Cardiac fibroblast (primary cell): ENCODE measurements at regions not wholly inside any gene's neighbourhood (a gene's known extent, or its start where the extent isn't known, plus 50 kb on each side); places are given as distances from the start of the nearest gene placed in this dataset.
A peak's percentile ranks its signal among the peaks of the same experiment; 100 is the strongest.

Experiments
- DNase-seq, 2 donors: peaks; one replicate each; pipeline versions ENCODE4 v3.0.0 to v3.0.0-alpha.2; 2010; ENCODE audit warnings: low read depth in 2 of 2
- H3K4me3 ChIP-seq, 2 donors: replicated peaks in 1 of 2; 1 replicate in 1 of 2; 2 replicates in 1 of 2; pipeline ENCODE4 v1.5.1; 2011; ENCODE audit warnings: low read depth in 2 of 2, low read length in 2 of 2, mild to moderate bottlenecking in 2 of 2, moderate library complexity in 1 of 2
- CTCF ChIP-seq: IDR thresholded peaks from one replicate; pipeline ENCODE4 v1.5.1; 2011; ENCODE audit warnings: low read depth, mild to moderate bottlenecking, low read length, inconsistent platforms

- H3K4me3 ChIP-seq: no peak overlapping the region
- no peak for TF ChIP-seq CTCF
- no peak for DNase-seq
Measured at GRCh38 chr2:158900345-158900744, 68.1 kb upstream of the TANC1 start.

- DNase-seq: no peak
- H3K4me3 ChIP-seq: no peak overlapping the region
- no peak for TF ChIP-seq CTCF
Measured at GRCh38 chr2:158902005-158902398, 66.4 kb upstream of the TANC1 start.

GRCh38 chr2:158903711-158904405 lies 64.6 kb upstream of the TANC1 start:
- TF ChIP-seq CTCF: no peak
- H3K4me3 ChIP-seq: no peak overlapping the region
- DNase-seq: no peak

- H3K4me3 ChIP-seq: no peak overlapping the region
- no peak for TF ChIP-seq CTCF
- no peak for DNase-seq
Measured at GRCh38 chr2:158904627-158905177, 63.7 kb upstream of the TANC1 start.

- no peak for DNase-seq
- no peak for TF ChIP-seq CTCF
- H3K4me3 ChIP-seq: no peak overlapping the region
Measured at GRCh38 chr2:158905341-158905740, 63.1 kb upstream of the TANC1 start.

GRCh38 chr2:158905784-158906183 lies 62.7 kb upstream of the TANC1 start:
- TF ChIP-seq CTCF: no peak
- peak in 1 of 2 donors; percentile 4 for DNase-seq
- no peak overlapping the region for H3K4me3 ChIP-seq
